HepG2 (cell line): ENCODE measurements at regions not wholly inside any gene's neighbourhood (a gene's known extent, or its start where the extent isn't known, plus 50 kb on each side); places are given as distances from the start of the nearest gene placed in this dataset.

Experiments
- ARID2 ChIP-seq: sonication (generic); formaldehyde crosslinking; IDR thresholded peaks from 2 replicates; pipeline ENCODE4 v1.8.1; 2022; ENCODE audit warnings: mild to moderate bottlenecking, missing genetic modification reagents, borderline replicate concordance
- BCL6 ChIP-seq: IDR thresholded peaks from 2 replicates; pipeline ENCODE4 v1.6.1; 2016; ENCODE audit warnings: missing genetic modification reagents, missing compliant biosample characterization
- CEBPB ChIP-seq: IDR thresholded peaks from 2 replicates; pipeline ENCODE4 v1.6.1; 2011; ENCODE audit warnings: low read depth, low read length, improper control_type of control experiment, borderline replicate concordance
- CENPX ChIP-seq: sonication (generic); formaldehyde crosslinking; IDR thresholded peaks from 2 replicates; pipeline ENCODE4 v1.9.0; 2021; ENCODE audit warnings: mild to moderate bottlenecking, missing genetic modification reagents, moderate library complexity
- GABPA ChIP-seq, 2 experiments: IDR thresholded peaks; 2 replicates each; pipeline ENCODE4 v1.6.1; 2011 to 2016; ENCODE audit warnings: low read depth in 2 of 2, low read length in 1 of 2, missing biosample characterization in 1 of 2, missing genetic modification characterization in 1 of 2
- GABPB1 ChIP-seq: IDR thresholded peaks from 2 replicates; pipeline ENCODE4 v1.6.1; 2016; ENCODE audit warnings: mild to moderate bottlenecking, missing genetic modification reagents, moderate library complexity, missing compliant biosample characterization
- JUNB ChIP-seq: sonication (generic); formaldehyde crosslinking; IDR thresholded peaks from 2 replicates; pipeline ENCODE4 v1.8.0; 2022; ENCODE audit warnings: missing genetic modification reagents, mild to moderate bottlenecking, borderline replicate concordance
- MIER3 ChIP-seq: IDR thresholded peaks from 2 replicates; pipeline ENCODE4 v1.6.1; 2016; ENCODE audit warnings: missing compliant biosample characterization, borderline replicate concordance
- MLLT10 ChIP-seq: sonication (generic); formaldehyde crosslinking; IDR thresholded peaks from 2 replicates; pipeline ENCODE4 v1.4.0; 2020; ENCODE audit warnings: missing genetic modification reagents
- MZF1 ChIP-seq: sonication (generic); formaldehyde crosslinking; IDR thresholded peaks from 2 replicates; pipeline ENCODE4 v1.8.1; 2023; ENCODE audit warnings: mild to moderate bottlenecking, missing genetic modification reagents, borderline replicate concordance
- NFATC3 ChIP-seq: sonication (generic); formaldehyde crosslinking; IDR thresholded peaks from 2 replicates; pipeline ENCODE4 v1.5.1; 2020; ENCODE audit warnings: mild to moderate bottlenecking, missing genetic modification reagents
- RBM22 ChIP-seq: fragments of 200-400 bp; formaldehyde crosslinking; optimal IDR thresholded peaks from 2 replicates; pipeline ENCODE3; 2017; ENCODE audit warnings: mild to moderate bottlenecking, low read length, moderate library complexity
- RFXANK ChIP-seq: IDR thresholded peaks from 2 replicates; pipeline ENCODE4 v1.6.1; 2016
- SMYD3 ChIP-seq: sonication (generic); formaldehyde crosslinking; IDR thresholded peaks from 2 replicates; pipeline ENCODE4 v1.8.1; 2023; ENCODE audit warnings: mild to moderate bottlenecking, missing genetic modification reagents
- SP4 ChIP-seq: sonication (generic); formaldehyde crosslinking; IDR thresholded peaks from 2 replicates; pipeline ENCODE4 v1.8.1; 2023; ENCODE audit warnings: mild to moderate bottlenecking, missing genetic modification reagents
- ZNF205 ChIP-seq: IDR thresholded peaks from 2 replicates; pipeline ENCODE4 v1.6.1; 2018; ENCODE audit warnings: missing biosample characterization, missing genetic modification reagents
- ZNF264 ChIP-seq: sonication (generic); formaldehyde crosslinking; IDR thresholded peaks from 2 replicates; pipeline ENCODE4 v1.4.0; 2020; ENCODE audit warnings: missing genetic modification reagents
- ZNF33A ChIP-seq: sonication (generic); formaldehyde crosslinking; IDR thresholded peaks from 2 replicates; pipeline ENCODE4 v1.5.1; 2020; ENCODE audit warnings: missing genetic modification reagents, mild to moderate bottlenecking, moderate library complexity, borderline replicate concordance
- ZNF724P ChIP-seq: sonication (generic); formaldehyde crosslinking; IDR thresholded peaks from 2 replicates; pipeline ENCODE4 v1.8.0; 2022; ENCODE audit warnings: missing genetic modification reagents, borderline replicate concordance
- ZNF775 ChIP-seq: sonication (generic); formaldehyde crosslinking; IDR thresholded peaks from 2 replicates; pipeline ENCODE4 v1.4.0; 2020; ENCODE audit warnings: missing genetic modification reagents, mild to moderate bottlenecking, moderate library complexity, borderline replicate concordance
- TF ChIP-seq, protein P1 (sequence below): sonication (generic); formaldehyde crosslinking; conservative IDR thresholded peaks from 2 replicates; pipeline ENCODE4 v1.8.0; 2022; ENCODE audit warnings: low read depth, missing genetic modification reagents
- TF ChIP-seq, protein P2 (sequence below), 2 experiments: fragments of 450-650 bp in 1 of 2; sonication (generic) in 1 of 2; formaldehyde crosslinking; IDR thresholded peaks; 2 replicates each; pipeline versions ENCODE4 v1.5.0 to v1.8.0; 2020 to 2022; ENCODE audit warnings: mild to moderate bottlenecking in 1 of 2, missing genetic modification reagents in 1 of 2
- TF ChIP-seq, protein P3 (sequence below): sonication (generic); formaldehyde crosslinking; IDR thresholded peaks from 2 replicates; pipeline ENCODE4 v1.5.0; 2020; ENCODE audit warnings: mild to moderate bottlenecking, missing genetic modification reagents
- TF ChIP-seq, protein P4 (sequence below): sonication (generic); formaldehyde crosslinking; IDR thresholded peaks from 2 replicates; pipeline ENCODE4 v1.4.0; 2020; ENCODE audit warnings: missing genetic modification reagents

DNA sequence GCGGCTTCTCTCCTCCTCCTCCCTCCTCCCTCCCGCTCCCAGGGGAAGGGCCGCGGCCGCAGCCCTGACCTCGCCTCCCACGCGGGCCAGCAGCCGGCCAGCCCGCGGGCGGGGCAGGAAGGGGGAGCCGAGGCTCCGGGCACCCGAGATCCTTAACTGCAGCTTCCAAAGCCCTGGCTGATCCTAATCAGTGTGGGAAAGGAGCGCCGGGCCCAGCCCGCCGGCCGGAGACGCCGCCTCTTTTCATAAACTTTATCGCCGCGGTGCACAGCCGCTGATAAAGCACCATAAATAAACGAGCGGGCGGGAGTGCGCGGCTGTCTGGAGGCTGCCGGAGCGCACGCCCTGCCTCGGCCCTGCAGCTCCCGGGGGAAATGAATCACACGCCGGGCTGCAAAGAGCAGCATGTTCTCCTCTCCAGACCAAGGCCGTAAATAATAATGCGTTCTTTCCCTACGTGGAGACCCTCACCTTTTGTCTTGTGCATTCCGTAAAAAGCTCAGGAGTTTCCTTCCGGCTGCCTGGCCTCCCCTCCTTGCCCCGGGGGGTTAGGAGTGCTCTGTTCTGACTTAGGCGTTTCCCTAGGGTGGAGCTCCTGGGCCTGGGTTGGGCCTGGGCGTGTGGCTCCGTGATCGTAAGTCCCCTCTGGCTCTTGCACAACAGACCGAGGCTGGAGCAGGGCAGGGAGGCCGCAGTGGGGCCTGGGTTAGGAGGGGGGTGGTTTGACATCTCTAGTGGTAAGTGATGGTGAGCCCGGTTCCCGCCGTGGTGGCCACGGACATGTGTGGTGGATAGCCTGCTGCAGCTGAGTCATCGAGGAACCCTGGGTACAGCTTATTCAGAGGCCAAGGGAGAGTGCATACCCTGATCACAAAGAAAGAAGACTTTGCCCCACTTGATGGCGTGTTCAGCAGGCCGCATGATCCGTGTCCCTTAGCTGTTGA lies 132.6 kb upstream of the HES1 start (continued):
- no peak for TF ChIP-seq GABPA (IDR thresholded peaks at IDR 0.05; ENCODE audit: low read depth, low read length)
- TF ChIP-seq GABPA (CRISPR knock-in tag; IDR thresholded peaks at IDR 0.05; ENCODE audit: low read depth): no peak
- TF ChIP-seq, protein P1, sequence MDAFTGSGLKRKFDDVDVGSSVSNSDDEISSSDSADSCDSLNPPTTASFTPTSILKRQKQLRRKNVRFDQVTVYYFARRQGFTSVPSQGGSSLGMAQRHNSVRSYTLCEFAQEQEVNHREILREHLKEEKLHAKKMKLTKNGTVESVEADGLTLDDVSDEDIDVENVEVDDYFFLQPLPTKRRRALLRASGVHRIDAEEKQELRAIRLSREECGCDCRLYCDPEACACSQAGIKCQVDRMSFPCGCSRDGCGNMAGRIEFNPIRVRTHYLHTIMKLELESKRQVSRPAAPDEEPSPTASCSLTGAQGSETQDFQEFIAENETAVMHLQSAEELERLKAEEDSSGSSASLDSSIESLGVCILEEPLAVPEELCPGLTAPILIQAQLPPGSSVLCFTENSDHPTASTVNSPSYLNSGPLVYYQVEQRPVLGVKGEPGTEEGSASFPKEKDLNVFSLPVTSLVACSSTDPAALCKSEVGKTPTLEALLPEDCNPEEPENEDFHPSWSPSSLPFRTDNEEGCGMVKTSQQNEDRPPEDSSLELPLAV (CRISPR knock-in tag): no peak
- TF ChIP-seq RBM22: no peak
- no peak for TF ChIP-seq ZNF33A (CRISPR knock-in tag)
- no peak for TF ChIP-seq ZNF264 (CRISPR knock-in tag)
- TF ChIP-seq ARID2 (CRISPR knock-in tag): no peak
- peak; percentile 79; the same call in 1 of the 2 replicates for TF ChIP-seq CEBPB
- TF ChIP-seq JUNB (CRISPR knock-in tag): no peak
- 0 out of 2 replicates have a peak, but pooled peaks have one; percentile 39 for TF ChIP-seq NFATC3 (CRISPR knock-in tag)
- no peak for TF ChIP-seq MZF1 (CRISPR knock-in tag)
- TF ChIP-seq, protein P2, sequence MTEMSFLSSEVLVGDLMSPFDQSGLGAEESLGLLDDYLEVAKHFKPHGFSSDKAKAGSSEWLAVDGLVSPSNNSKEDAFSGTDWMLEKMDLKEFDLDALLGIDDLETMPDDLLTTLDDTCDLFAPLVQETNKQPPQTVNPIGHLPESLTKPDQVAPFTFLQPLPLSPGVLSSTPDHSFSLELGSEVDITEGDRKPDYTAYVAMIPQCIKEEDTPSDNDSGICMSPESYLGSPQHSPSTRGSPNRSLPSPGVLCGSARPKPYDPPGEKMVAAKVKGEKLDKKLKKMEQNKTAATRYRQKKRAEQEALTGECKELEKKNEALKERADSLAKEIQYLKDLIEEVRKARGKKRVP (CRISPR knock-in tag; IDR thresholded peaks at IDR 0.05): peak in 1 of 2 experiments; percentile 24; a peak in 1 of 4 replicates
- TF ChIP-seq ZNF205 (CRISPR knock-in tag): no peak
- TF ChIP-seq, protein P3, sequence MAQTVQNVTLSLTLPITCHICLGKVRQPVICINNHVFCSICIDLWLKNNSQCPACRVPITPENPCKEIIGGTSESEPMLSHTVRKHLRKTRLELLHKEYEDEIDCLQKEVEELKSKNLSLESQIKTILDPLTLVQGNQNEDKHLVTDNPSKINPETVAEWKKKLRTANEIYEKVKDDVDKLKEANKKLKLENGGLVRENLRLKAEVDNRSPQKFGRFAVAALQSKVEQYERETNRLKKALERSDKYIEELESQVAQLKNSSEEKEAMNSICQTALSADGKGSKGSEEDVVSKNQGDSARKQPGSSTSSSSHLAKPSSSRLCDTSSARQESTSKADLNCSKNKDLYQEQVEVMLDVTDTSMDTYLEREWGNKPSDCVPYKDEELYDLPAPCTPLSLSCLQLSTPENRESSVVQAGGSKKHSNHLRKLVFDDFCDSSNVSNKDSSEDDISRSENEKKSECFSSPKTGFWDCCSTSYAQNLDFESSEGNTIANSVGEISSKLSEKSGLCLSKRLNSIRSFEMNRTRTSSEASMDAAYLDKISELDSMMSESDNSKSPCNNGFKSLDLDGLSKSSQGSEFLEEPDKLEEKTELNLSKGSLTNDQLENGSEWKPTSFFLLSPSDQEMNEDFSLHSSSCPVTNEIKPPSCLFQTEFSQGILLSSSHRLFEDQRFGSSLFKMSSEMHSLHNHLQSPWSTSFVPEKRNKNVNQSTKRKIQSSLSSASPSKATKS: 0 out of 2 replicates have a peak, but pooled peaks have one; percentile 32
- no peak for TF ChIP-seq RFXANK
- TF ChIP-seq MLLT10 (CRISPR knock-in tag): no peak
- peak; percentile 51; the same call in 1 of the 2 replicates for TF ChIP-seq GABPB1
- TF ChIP-seq MIER3 (CRISPR knock-in tag): no peak
- no peak for TF ChIP-seq ZNF775 (CRISPR knock-in tag)
- TF ChIP-seq SP4 (CRISPR knock-in tag): peak; percentile 48; the same call in 1 of the 2 replicates
- TF ChIP-seq ZNF724P (CRISPR knock-in tag): peak; percentile 37; the same call in 1 of the 2 replicates
- TF ChIP-seq SMYD3 (CRISPR knock-in tag): no peak
- no peak for TF ChIP-seq CENPX (CRISPR knock-in tag)
- TF ChIP-seq, protein P4, sequence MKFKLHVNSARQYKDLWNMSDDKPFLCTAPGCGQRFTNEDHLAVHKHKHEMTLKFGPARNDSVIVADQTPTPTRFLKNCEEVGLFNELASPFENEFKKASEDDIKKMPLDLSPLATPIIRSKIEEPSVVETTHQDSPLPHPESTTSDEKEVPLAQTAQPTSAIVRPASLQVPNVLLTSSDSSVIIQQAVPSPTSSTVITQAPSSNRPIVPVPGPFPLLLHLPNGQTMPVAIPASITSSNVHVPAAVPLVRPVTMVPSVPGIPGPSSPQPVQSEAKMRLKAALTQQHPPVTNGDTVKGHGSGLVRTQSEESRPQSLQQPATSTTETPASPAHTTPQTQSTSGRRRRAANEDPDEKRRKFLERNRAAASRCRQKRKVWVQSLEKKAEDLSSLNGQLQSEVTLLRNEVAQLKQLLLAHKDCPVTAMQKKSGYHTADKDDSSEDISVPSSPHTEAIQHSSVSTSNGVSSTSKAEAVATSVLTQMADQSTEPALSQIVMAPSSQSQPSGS: 0 out of 2 replicates have a peak, but pooled peaks have one; percentile 36
- TF ChIP-seq BCL6 (CRISPR knock-in tag): peak; percentile 55
